Mesodermal cell (in vitro differentiated cells): ENCODE measurements at regions not wholly inside any gene's neighbourhood (a gene's known extent, or its start where the extent isn't known, plus 50 kb on each side); places are given as distances from the start of the nearest gene placed in this dataset.

Source experiments
- H3K27ac ChIP-seq: 2 replicates; pipeline ENCODE4 v1.7.0; 2013; ENCODE audit warnings: mild to moderate bottlenecking, low read depth, low read length, moderate library complexity; ENCODE audit not compliant: severe bottlenecking
- H3K36me3 ChIP-seq: 2 replicates; pipeline ENCODE4 v1.7.1; 2013; ENCODE audit warnings: mild to moderate bottlenecking, low read length, moderate library complexity; ENCODE audit not compliant: control insufficient read depth, insufficient read depth
- H3K4me1 ChIP-seq: one replicate; pipeline ENCODE4 v1.7.1; 2013; ENCODE audit warnings: mild to moderate bottlenecking, low read length; ENCODE audit not compliant: insufficient read depth, control insufficient read depth, poor library complexity, severe bottlenecking
- H3K4me3 ChIP-seq: 2 replicates; pipeline ENCODE4 v1.7.0; 2013; ENCODE audit warnings: low read length, control low read depth, mild to moderate bottlenecking; ENCODE audit not compliant: insufficient read depth, poor library complexity, severe bottlenecking; ENCODE audit errors: extremely low read depth
- H3K9me3 ChIP-seq: 2 replicates; pipeline ENCODE4 v1.7.1; 2013; ENCODE audit warnings: mild to moderate bottlenecking, low read length, moderate library complexity; ENCODE audit not compliant: control insufficient read depth
- WGBS, 2 experiments: methylation state at CpG; one replicate each; pipeline ENCODE4 v1.1.5; 2013; ENCODE audit warnings: missing lambda C conversion rate in 2 of 2; ENCODE audit not compliant: insufficient coverage in 2 of 2; 5-methylcytosine and 5-hydroxymethylcytosine counted together

DNA sequence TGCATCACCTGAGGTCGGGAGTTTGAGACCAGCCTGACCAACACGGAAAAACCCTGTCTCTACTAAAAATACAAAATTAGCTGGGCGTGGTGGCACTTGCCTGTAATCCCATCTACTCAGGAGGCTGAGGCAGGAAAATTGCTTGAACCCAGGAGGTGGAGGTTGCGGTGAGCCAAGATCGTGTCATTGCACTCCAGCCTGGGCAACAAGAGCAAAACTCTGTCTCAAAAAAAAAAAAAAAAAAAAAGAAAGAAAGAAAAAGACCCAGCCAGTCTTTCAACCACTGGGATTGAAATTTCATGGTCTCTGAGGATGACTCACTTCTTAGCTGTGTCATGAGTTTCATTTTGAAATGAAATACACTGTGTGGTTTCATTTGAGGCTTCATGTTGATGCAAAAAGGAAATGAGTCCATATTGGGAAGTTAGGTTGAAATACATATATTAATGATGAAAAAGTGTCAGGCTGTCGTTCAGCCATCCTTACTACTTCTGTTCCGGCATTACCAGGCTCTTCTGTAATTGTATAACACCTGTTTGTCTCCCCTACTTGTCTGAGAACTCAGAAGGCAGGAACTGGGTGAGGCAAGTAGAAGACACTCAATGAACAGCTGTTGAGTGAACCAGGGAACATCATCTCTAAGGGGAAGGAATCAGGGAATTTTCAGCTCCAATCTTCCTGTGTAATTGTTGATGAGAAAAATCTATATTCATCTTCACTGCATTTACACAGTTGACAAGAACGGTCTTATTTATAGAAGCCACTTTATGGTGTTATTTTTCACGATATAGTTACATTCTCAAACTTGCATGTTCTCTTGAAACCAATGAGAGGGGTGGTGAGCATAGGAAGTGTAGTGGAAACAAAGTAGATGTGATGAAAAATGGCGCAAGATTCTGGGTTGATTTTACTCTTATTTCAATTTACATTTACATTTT lies 87.4 kb downstream of the NFKBIZ start:
- Histone ChIP-seq H3K27ac (no peak overlapping the region), H3K4me1 (peaks cover 14% of the 10 kb centered on the region), H3K4me3 (no peak overlapping the region), H3K9me3 (no peaks in the 10 kb centered on the region), H3K36me3 (no peaks in the 10 kb centered on the region)
- 90 to 93% methylated on average over 2 to 3 of the region's 10 CpGs for WGBS, 2 experiments

- Histone ChIP-seq H3K9me3 (no peaks in the 10 kb centered on the region), H3K4me3 (no peak overlapping the region), H3K27ac (no peak overlapping the region), H3K4me1 (peaks cover 20% of the 10 kb centered on the region), H3K36me3 (no peaks in the 10 kb centered on the region)
- WGBS, 2 experiments = 94% methylated on average over 2 of the region's 2 CpGs
Observed at GRCh38 chr3:101938262-101938847, 89.0 kb downstream of the NFKBIZ start.

DNA sequence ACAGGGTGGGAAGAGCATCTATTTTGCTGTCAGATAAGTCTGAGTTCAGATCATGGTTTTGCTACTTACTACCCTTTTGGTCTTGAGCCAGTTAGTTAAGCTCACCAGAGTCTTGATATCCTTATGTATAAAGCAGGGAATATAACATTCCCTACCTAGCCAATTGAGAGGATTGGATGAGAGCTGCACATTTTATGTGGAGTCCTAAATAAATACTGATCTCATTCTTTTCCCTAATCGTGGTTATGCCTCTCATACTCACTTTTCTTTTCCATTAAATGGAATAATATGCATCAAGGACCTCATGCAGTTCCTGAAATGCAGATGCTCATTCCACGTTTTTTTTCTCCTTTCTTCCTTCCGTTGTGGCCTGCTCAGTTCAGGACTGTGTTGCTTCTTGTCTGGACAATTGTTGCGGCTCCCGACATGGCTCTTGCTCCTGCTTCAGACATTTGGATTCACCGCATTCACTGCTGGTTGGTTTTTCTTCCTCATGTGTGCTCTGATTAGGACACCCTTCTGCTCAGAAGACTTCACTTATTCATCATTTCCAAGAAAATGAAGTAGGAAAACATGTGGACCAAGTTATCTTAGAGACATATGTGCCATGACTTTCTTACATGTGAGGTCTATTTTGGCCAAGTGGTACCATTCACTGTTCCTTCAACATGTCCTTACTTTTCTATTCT lies 90.2 kb downstream of the NFKBIZ start:
- Histone ChIP-seq H3K36me3 (no peaks in the 10 kb centered on the region), H3K4me3 (no peak overlapping the region), H3K4me1 (peaks cover 20% of the 10 kb centered on the region), H3K9me3 (no peaks in the 10 kb centered on the region), H3K27ac (peak overlapping the region; percentile 18)
- 88 to 91% methylated on average over 5 of the region's 6 CpGs for WGBS, 2 experiments

DNA sequence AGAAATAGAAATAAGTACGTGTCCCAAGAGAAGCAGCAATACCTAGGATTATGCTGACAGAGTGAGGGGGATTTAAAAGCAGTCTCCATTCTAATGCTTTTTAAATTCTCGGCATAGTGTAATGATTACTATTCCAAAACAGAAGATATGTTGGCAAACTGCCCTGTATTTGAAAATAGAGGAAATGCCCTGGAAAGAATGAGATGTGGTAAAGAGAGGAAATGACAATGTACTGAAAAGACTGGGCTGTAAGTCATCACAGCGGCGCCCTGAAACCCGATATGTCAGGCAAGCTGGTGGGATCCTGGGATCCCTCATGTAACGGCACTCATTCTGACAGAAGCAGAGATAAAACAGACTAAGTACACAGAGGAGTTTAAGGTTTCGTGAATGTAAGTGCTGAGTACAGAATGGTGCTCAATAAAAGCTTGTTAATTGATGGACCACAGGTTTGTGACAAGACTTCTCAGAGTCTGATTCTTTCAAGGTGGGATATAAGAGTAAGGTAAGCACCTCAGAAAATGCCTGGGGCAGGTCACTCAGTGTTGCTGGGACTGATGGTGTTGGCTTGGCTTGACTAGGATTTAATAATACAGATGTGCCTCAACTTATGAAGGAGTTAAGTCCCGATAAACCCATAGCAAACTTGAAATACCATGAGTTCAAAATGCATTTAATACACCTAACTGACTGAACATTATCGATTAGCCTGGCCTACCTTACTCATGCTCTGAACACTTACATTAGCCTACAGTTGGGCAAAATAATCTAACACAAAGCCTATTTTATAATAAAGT lies 91.4 kb downstream of the NFKBIZ start:
- Histone ChIP-seq H3K4me3 (no peak overlapping the region), H3K27ac (peak overlapping the region; percentile 89), H3K9me3 (no peaks in the 10 kb centered on the region), H3K4me1 (peaks cover 20% of the 10 kb centered on the region), H3K36me3 (no peaks in the 10 kb centered on the region)
- 33 to 42% methylated on average over 6 to 7 of the region's 9 CpGs for WGBS, 2 experiments

- Histone ChIP-seq H3K27ac (peak overlapping the region; percentile 89), H3K4me3 (no peak overlapping the region), H3K4me1 (peaks cover 20% of the 10 kb centered on the region), H3K9me3 (no peaks in the 10 kb centered on the region), H3K36me3 (no peaks in the 10 kb centered on the region)
- WGBS, 2 experiments = 72% methylated on average over 2 of the region's 6 CpGs; no CpG with 5 or more reads in 1 of the 2 experiments
Observed at GRCh38 chr3:101941318-101942040, 92.2 kb downstream of the NFKBIZ start.

- no peaks in the 10 kb centered on the region for H3K36me3 ChIP-seq
- no peaks in the 10 kb centered on the region for H3K9me3 ChIP-seq
- 53 to 92% methylated on average over 2 of the region's 2 CpGs for WGBS, 2 experiments
- peaks cover 20% of the 10 kb centered on the region for H3K4me1 ChIP-seq
- no peak overlapping the region for H3K4me3 ChIP-seq
- H3K27ac ChIP-seq = no peak overlapping the region
Observed at GRCh38 chr3:101942356-101942755, 93.0 kb downstream of the NFKBIZ start.

GRCh38 chr3:101943029-101943428 lies 93.7 kb downstream of the NFKBIZ start:
- peaks cover 20% of the 10 kb centered on the region for H3K4me1 ChIP-seq
- H3K36me3 ChIP-seq = no peaks in the 10 kb centered on the region
- H3K4me3 ChIP-seq = no peak overlapping the region
- WGBS, 2 experiments = no CpG with 5 or more reads among the region's 1 CpG
- H3K27ac ChIP-seq = no peak overlapping the region
- no peaks in the 10 kb centered on the region for H3K9me3 ChIP-seq

DNA sequence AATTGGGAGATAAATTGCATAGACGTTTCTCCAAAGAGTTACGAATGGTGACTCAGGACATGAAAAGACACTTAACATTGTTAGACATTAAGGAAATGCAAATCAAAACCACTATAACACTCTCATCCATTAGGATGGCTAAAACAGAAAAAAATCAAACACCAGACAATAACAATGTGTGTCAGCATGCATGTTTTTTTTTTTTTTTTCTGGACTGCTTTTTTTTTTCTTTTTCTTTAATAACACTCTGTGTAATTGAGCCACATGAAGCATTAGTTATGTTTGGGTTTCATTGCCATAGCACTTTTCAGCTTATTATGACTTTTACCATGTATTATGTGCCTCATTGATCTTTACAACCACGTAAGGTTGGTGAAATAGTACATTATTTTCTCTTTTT lies 95.0 kb downstream of the NFKBIZ start:
- Histone ChIP-seq H3K27ac (no peak overlapping the region), H3K4me3 (no peak overlapping the region), H3K9me3 (no peaks in the 10 kb centered on the region), H3K4me1 (peaks cover 14% of the 10 kb centered on the region), H3K36me3 (no peaks in the 10 kb centered on the region)
- no CpG with 5 or more reads among the region's 3 CpGs for WGBS, 2 experiments

DNA sequence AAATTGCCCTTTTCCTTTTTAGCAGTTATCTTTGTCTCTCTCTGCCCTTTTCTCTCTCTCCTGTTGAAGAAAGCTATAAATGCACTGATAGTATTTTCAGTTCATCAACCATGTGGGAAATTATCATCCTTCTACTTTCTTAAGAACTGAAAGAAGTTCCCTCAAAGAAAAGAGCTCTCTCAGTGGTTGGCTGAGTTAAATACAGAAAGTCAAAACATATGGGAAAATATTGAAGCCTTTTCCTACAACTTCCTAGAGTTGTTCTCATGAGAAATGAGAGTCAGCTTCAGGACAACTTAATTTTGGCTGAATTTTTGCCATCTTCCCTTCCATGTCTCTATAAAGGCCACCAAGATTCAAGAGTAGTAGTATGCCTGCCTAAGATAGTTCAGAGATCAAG lies 96.7 kb downstream of the NFKBIZ start:
- Histone ChIP-seq H3K4me3 (no peak overlapping the region), H3K27ac (no peak overlapping the region), H3K36me3 (no peaks in the 10 kb centered on the region), H3K9me3 (no peaks in the 10 kb centered on the region), H3K4me1 (peaks cover 11% of the 10 kb centered on the region)

DNA sequence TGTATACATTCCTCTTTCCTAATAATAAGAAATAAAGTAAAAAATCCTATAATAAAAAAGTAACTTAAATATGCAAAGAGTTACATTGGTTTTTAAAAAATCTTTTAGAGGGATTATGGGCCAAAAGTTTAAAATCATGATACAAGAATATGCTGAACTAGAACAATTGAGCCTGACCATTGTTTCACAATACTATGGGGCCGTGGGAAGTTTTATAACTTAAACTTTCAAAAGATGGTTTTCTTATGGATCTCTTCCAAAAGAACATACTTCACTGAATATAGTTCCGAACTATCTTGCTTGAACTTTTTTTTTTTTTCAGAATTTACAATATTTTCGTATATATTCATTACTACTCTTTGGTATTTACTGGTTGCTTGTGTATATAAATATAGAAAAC lies 97.6 kb downstream of the NFKBIZ start:
- H3K36me3 ChIP-seq = no peaks in the 10 kb centered on the region
- H3K9me3 ChIP-seq = no peaks in the 10 kb centered on the region
- H3K4me3 ChIP-seq = no peak overlapping the region
- 100% methylated on average over 1 of the region's 3 CpGs for WGBS, 2 experiments
- peaks cover 6% of the 10 kb centered on the region for H3K4me1 ChIP-seq
- no peak overlapping the region for H3K27ac ChIP-seq
